IMR-90 (cell line): ENCODE measurements at regions not wholly inside any gene's neighbourhood (a gene's known extent, or its start where the extent isn't known, plus 50 kb on each side); places are given as distances from the start of the nearest gene placed in this dataset.

ENCODE experiments used
- ATAC-seq: fragments of 200-7000 bp; cut with Tn5 transposase; 2 replicates; pipeline ENCODE4 v1.9.1; 2020; ENCODE audit warnings: low read depth, mild to moderate bottlenecking, moderate library complexity
- BruUV-seq: library from RNA; stranded (reverse); fragments of 400-500 nt; replicated peaks from 2 replicates; lab custom pipeline; 2021; lab: Mats Ljungman, UMichigan
- CTCF ChIA-PET: fragments of 300-600 bp; formaldehyde crosslinking; extraction: SDS; loops from one replicate; lab custom pipeline; 2021; ENCODE audit warnings: antibody characterized with exemption; lab: Yijun Ruan, JAX
- POLR2A ChIA-PET: fragments of 300-600 bp; sonication (Branson Sonifier 250); formaldehyde crosslinking; loops from one replicate; lab custom pipeline; 2022; ENCODE audit warnings: antibody characterized with exemption; ENCODE audit not compliant: unreplicated experiment; lab: Charles Lee
- DNase-seq: peaks from one replicate; pipeline ENCODE4 v3.0.0; 2013
- H2AFZ ChIP-seq: replicated peaks from 2 replicates; pipeline ENCODE3; 2013; ENCODE audit warnings: low read length, mild to moderate bottlenecking; ENCODE audit not compliant: poor library complexity
- H2AK5ac ChIP-seq: 2 replicates; pipeline ENCODE4 v1.6.1; 2013; ENCODE audit warnings: low read depth, low read length, inconsistent platforms
- H2AK9ac ChIP-seq: replicated peaks from 2 replicates; pipeline ENCODE3; 2013; ENCODE audit warnings: mild to moderate bottlenecking, low read depth, low read length, moderate library complexity; ENCODE audit not compliant: poor library complexity
- H2BK120ac ChIP-seq: 2 replicates; pipeline ENCODE4 v1.6.1; 2013; ENCODE audit warnings: low read depth, low read length, inconsistent platforms
- H2BK15ac ChIP-seq: 3 replicates; pipeline ENCODE4 v1.6.1; 2013; ENCODE audit warnings: low read depth, low read length, inconsistent platforms
- H2BK20ac ChIP-seq: 2 replicates; pipeline ENCODE4 v1.6.1; 2013; ENCODE audit warnings: low read depth, mild to moderate bottlenecking, inconsistent platforms, low read length, moderate library complexity
- H2BK5ac ChIP-seq: 2 replicates; pipeline ENCODE4 v1.6.1; 2013; ENCODE audit warnings: mild to moderate bottlenecking, low read depth, low read length, inconsistent platforms; ENCODE audit not compliant: poor library complexity, severe bottlenecking
- H3K14ac ChIP-seq: replicated peaks from 2 replicates; pipeline ENCODE4 v1.6.1; 2013; ENCODE audit warnings: low read depth, low read length, inconsistent platforms
- H3K18ac ChIP-seq: 2 replicates; pipeline ENCODE4 v1.6.1; 2013; ENCODE audit warnings: low read depth, low read length, control low read depth
- H3K23ac ChIP-seq: 2 replicates; pipeline ENCODE4 v1.6.1; 2013; ENCODE audit warnings: low read depth, low read length, inconsistent platforms
- H3K27ac ChIP-seq: 2 replicates; pipeline ENCODE4 v1.5.1; 2013; ENCODE audit warnings: mild to moderate bottlenecking, control low read depth, low read length; ENCODE audit not compliant: insufficient read depth
- H3K27me3 ChIP-seq: 2 replicates; pipeline ENCODE4 v1.6.1; 2013; ENCODE audit warnings: low read length; ENCODE audit not compliant: control insufficient read depth, insufficient read depth
- H3K36me3 ChIP-seq: 2 replicates; pipeline ENCODE4 v1.6.1; 2013; ENCODE audit warnings: low read length, mixed read lengths; ENCODE audit not compliant: control insufficient read depth, insufficient read depth
- H3K4ac ChIP-seq: 2 replicates; pipeline ENCODE4 v1.6.1; 2013; ENCODE audit warnings: low read depth, low read length, inconsistent platforms
- H3K4me1 ChIP-seq: 2 replicates; pipeline ENCODE4 v1.6.1; 2013; ENCODE audit warnings: low read length, mixed read lengths; ENCODE audit not compliant: control insufficient read depth, insufficient read depth
- H3K4me2 ChIP-seq: 2 replicates; pipeline ENCODE4 v1.6.1; 2013; ENCODE audit warnings: low read depth, mild to moderate bottlenecking, control low read depth, low read length, moderate library complexity
- H3K4me3 ChIP-seq: 2 replicates; pipeline ENCODE4 v1.5.1; 2013; ENCODE audit warnings: low read depth, mild to moderate bottlenecking, control low read depth, low read length, moderate library complexity; ENCODE audit not compliant: insufficient read depth
- H3K56ac ChIP-seq: 2 replicates; pipeline ENCODE4 v1.6.1; 2013; ENCODE audit warnings: low read length, inconsistent platforms; ENCODE audit not compliant: insufficient read depth; ENCODE audit errors: extremely low read depth
- H3K79me1 ChIP-seq, 2 experiments: 2 replicates each; pipeline ENCODE4 v1.6.1; 2013; ENCODE audit warnings: low read length in 2 of 2, inconsistent platforms in 1 of 2, low read depth in 1 of 2
- H3K9ac ChIP-seq: 2 replicates; pipeline ENCODE4 v1.6.1; 2013; ENCODE audit warnings: low read depth, low read length, control low read depth
- H3K9me1 ChIP-seq: 2 replicates; pipeline ENCODE4 v1.6.1; 2013; ENCODE audit warnings: low read length, inconsistent platforms; ENCODE audit not compliant: insufficient read depth
- H3K9me3 ChIP-seq: 2 replicates; pipeline ENCODE4 v1.6.1; 2013; ENCODE audit warnings: low read length; ENCODE audit not compliant: control insufficient read depth, insufficient read depth
- H4K20me1 ChIP-seq: 2 replicates; pipeline ENCODE4 v1.6.1; 2013; ENCODE audit warnings: low read length, inconsistent platforms; ENCODE audit not compliant: insufficient read depth
- H4K5ac ChIP-seq: 2 replicates; pipeline ENCODE4 v1.6.1; 2013; ENCODE audit warnings: mild to moderate bottlenecking, low read depth, low read length, control low read depth
- H4K8ac ChIP-seq, 2 experiments: 2 replicates each; pipeline ENCODE4 v1.6.1; 2013; ENCODE audit warnings: low read depth in 2 of 2, low read length in 2 of 2, control low read depth in 1 of 2, inconsistent platforms in 1 of 2
- H4K91ac ChIP-seq: 2 replicates; pipeline ENCODE4 v1.6.1; 2013; ENCODE audit warnings: low read depth, low read length, inconsistent platforms; ENCODE audit not compliant: insufficient read depth
- BHLHE40 ChIP-seq: fragments of 150-350 bp; IDR thresholded peaks from 2 replicates; pipeline ENCODE4 v1.6.1; 2016; ENCODE audit warnings: mild to moderate bottlenecking, low read depth, low read length
- CEBPB ChIP-seq: IDR thresholded peaks from 2 replicates; pipeline ENCODE4 v1.6.1; 2012; ENCODE audit warnings: low read depth, low read length, improper control_type of control experiment
- CHD1 ChIP-seq: IDR thresholded peaks from 2 replicates; pipeline ENCODE4 v1.6.1; 2012; ENCODE audit warnings: low read depth, low read length, improper control_type of control experiment
- FOS ChIP-seq: fragments of 150-350 bp; IDR thresholded peaks from 2 replicates; pipeline ENCODE4 v1.6.1; 2016; ENCODE audit warnings: low read depth, low read length
- MAFK ChIP-seq: IDR thresholded peaks from 2 replicates; pipeline ENCODE4 v1.6.1; 2012; ENCODE audit warnings: low read depth, low read length, improper control_type of control experiment
- MAZ ChIP-seq: IDR thresholded peaks from 2 replicates; pipeline ENCODE4 v1.6.1; 2012; ENCODE audit warnings: low read depth, mild to moderate bottlenecking, low read length, improper control_type of control experiment, moderate library complexity, borderline replicate concordance
- MXI1 ChIP-seq: IDR thresholded peaks from 2 replicates; pipeline ENCODE4 v1.6.1; 2012; ENCODE audit warnings: low read depth, mild to moderate bottlenecking, low read length, moderate library complexity, borderline replicate concordance
- NFE2L2 ChIP-seq: fragments of 150-350 bp; IDR thresholded peaks from 2 replicates; pipeline ENCODE4 v1.6.1; 2016; ENCODE audit warnings: low read depth, mild to moderate bottlenecking, low read length
- POLR2A ChIP-seq: IDR thresholded peaks from 2 replicates; pipeline ENCODE4 v1.6.1; 2012; ENCODE audit warnings: mild to moderate bottlenecking, low read depth, low read length
- RAD21 ChIP-seq: IDR thresholded peaks from 2 replicates; pipeline ENCODE4 v1.6.1; 2012; ENCODE audit warnings: low read length, improper control_type of control experiment
- RCOR1 ChIP-seq: IDR thresholded peaks from 2 replicates; pipeline ENCODE4 v1.6.1; 2012; ENCODE audit warnings: mild to moderate bottlenecking, low read length, improper control_type of control experiment; ENCODE audit not compliant: insufficient replicate concordance
- RFX5 ChIP-seq: IDR thresholded peaks from 2 replicates; pipeline ENCODE4 v1.8.0; 2012; ENCODE audit warnings: low read depth, mild to moderate bottlenecking, low read length, moderate library complexity
- SMC3 ChIP-seq: fragments of 150-350 bp; IDR thresholded peaks from 2 replicates; pipeline ENCODE4 v1.6.1; 2016; ENCODE audit warnings: low read depth, mild to moderate bottlenecking, antibody characterized with exemption, low read length, moderate library complexity
- WGBS, 2 experiments: methylation state at CpG; one replicate each; pipeline versions ENCODE4 v1.1.5 to v1.1.7; 2013; ENCODE audit warnings: missing lambda C conversion rate in 2 of 2; ENCODE audit not compliant: insufficient read length in 1 of 2; ENCODE audit errors: extremely low coverage in 2 of 2; 5-methylcytosine and 5-hydroxymethylcytosine counted together
- dilution Hi-C: fragments of 300-500 bp; cut with HindIII; formaldehyde crosslinking; loops from one replicate; pipeline ENCODE4 v1.14.3; 2018; ENCODE audit warnings: low sequenced_read_pairs; ENCODE audit not compliant: unreplicated experiment
- in situ Hi-C: fragments of 300-500 bp; cut with MboI; formaldehyde crosslinking; loops from 3 replicates; pipeline ENCODE4 v1.14.3; 2019; ENCODE audit warnings: low sequenced_read_pairs, inconsistent platforms, mixed read lengths
- intact Hi-C: fragments of 100-400 bp; cut with micrococcal nuclease; formaldehyde crosslinking; loops from 2 replicates; pipeline ENCODE4 v1.10.0; 2022
- TF ChIP-seq, protein P1 (sequence below): fragments of 150-350 bp; IDR thresholded peaks from 2 replicates; pipeline ENCODE4 v1.6.1; 2016; ENCODE audit warnings: low read depth, mild to moderate bottlenecking, low read length, moderate library complexity, borderline replicate concordance
- TF ChIP-seq, protein P2 (sequence below): fragments of 150-350 bp; IDR thresholded peaks from 2 replicates; pipeline ENCODE4 v1.6.1; 2017; ENCODE audit warnings: mild to moderate bottlenecking, antibody characterized with exemption, low read length, low read depth
- TF ChIP-seq, protein P3 (sequence below): conservative IDR thresholded peaks from 2 replicates; pipeline ENCODE4 v1.5.1; 2012; ENCODE audit warnings: mild to moderate bottlenecking, low read depth, low read length, improper control_type of control experiment

GRCh38 chr5:42268630-42269029, 154.6 kb upstream of the GHR start:
- intact Hi-C loops (no loop called here), in situ Hi-C loops (no loop called here), dilution Hi-C loops (no loop called here)
- Histone ChIP-seq H2AFZ (no peak overlapping the region), H2AK5ac (no peak overlapping the region), H4K5ac (no peak overlapping the region), H3K56ac (no peak overlapping the region), H3K27ac (no peak overlapping the region), H3K9ac (no peak overlapping the region), H3K79me1 (no peaks in the 10 kb centered on the region), H2BK5ac (no peak overlapping the region), H2AK9ac (no peak overlapping the region), H4K8ac (no peak overlapping the region), H3K36me3 (no peaks in the 10 kb centered on the region), H4K91ac (no peak overlapping the region), H2BK120ac (no peak overlapping the region), H3K14ac (no peak overlapping the region), H3K23ac (no peak overlapping the region), H3K4me2 (no peak overlapping the region), H2BK20ac (no peak overlapping the region), H3K27me3 (no peaks in the 10 kb centered on the region), H3K9me1 (no peaks in the 10 kb centered on the region), H2BK15ac (no peak overlapping the region), H3K18ac (no peak overlapping the region), H3K4me1 (no peaks in the 10 kb centered on the region), H3K4me3 (no peak overlapping the region), H4K20me1 (no peaks in the 10 kb centered on the region), H3K4ac (no peak overlapping the region), H3K9me3 (no peaks in the 10 kb centered on the region)
- CTCF ChIA-PET: no interaction called here
- DNase-seq: peak; percentile 3
- POLR2A ChIA-PET: no interaction called here
- WGBS, 2 experiments: no CpG with 5 or more reads among the region's 2 CpGs
- ATAC-seq: no peak
- no TSS peak for BruUV-seq
- TF ChIP-seq CEBPB: no peak
- TF ChIP-seq RAD21: no peak
- no peak for TF ChIP-seq FOS
- TF ChIP-seq, protein P1, sequence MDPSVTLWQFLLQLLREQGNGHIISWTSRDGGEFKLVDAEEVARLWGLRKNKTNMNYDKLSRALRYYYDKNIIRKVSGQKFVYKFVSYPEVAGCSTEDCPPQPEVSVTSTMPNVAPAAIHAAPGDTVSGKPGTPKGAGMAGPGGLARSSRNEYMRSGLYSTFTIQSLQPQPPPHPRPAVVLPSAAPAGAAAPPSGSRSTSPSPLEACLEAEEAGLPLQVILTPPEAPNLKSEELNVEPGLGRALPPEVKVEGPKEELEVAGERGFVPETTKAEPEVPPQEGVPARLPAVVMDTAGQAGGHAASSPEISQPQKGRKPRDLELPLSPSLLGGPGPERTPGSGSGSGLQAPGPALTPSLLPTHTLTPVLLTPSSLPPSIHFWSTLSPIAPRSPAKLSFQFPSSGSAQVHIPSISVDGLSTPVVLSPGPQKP: no peak
- TF ChIP-seq NFE2L2: no peak
- TF ChIP-seq, protein P2, sequence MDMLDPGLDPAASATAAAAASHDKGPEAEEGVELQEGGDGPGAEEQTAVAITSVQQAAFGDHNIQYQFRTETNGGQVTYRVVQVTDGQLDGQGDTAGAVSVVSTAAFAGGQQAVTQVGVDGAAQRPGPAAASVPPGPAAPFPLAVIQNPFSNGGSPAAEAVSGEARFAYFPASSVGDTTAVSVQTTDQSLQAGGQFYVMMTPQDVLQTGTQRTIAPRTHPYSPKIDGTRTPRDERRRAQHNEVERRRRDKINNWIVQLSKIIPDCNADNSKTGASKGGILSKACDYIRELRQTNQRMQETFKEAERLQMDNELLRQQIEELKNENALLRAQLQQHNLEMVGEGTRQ: no peak
- TF ChIP-seq, protein P3, sequence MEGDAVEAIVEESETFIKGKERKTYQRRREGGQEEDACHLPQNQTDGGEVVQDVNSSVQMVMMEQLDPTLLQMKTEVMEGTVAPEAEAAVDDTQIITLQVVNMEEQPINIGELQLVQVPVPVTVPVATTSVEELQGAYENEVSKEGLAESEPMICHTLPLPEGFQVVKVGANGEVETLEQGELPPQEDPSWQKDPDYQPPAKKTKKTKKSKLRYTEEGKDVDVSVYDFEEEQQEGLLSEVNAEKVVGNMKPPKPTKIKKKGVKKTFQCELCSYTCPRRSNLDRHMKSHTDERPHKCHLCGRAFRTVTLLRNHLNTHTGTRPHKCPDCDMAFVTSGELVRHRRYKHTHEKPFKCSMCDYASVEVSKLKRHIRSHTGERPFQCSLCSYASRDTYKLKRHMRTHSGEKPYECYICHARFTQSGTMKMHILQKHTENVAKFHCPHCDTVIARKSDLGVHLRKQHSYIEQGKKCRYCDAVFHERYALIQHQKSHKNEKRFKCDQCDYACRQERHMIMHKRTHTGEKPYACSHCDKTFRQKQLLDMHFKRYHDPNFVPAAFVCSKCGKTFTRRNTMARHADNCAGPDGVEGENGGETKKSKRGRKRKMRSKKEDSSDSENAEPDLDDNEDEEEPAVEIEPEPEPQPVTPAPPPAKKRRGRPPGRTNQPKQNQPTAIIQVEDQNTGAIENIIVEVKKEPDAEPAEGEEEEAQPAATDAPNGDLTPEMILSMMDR: no peak
- TF ChIP-seq MAFK: no peak
- no peak for TF ChIP-seq CHD1
- no peak for TF ChIP-seq SMC3
- no peak for TF ChIP-seq RCOR1
- no peak for TF ChIP-seq POLR2A
- no peak for TF ChIP-seq MXI1
- no peak for TF ChIP-seq RFX5
- no peak for TF ChIP-seq BHLHE40
- no peak for TF ChIP-seq MAZ
